ENCODE measurements at regions not wholly inside any gene's neighbourhood (a gene's known extent, or its start where the extent isn't known, plus 50 kb on each side); places are given as distances from the start of the nearest gene placed in this dataset.

- H3K36me3 ChIP-seq, result no peaks in the 10 kb centered on the region
- no peak overlapping the region for H3K4me3 ChIP-seq
- 62 to 83% (median 70%) methylated on average over 2 of the region's 2 CpGs for WGBS, 5 donors
- no peak overlapping the region for H3K27ac ChIP-seq
- H3K27me3 ChIP-seq, result no peaks in the 10 kb centered on the region
- no peak for DNase-seq
- intact Hi-C loops (cut with DNase I; ENCODE audit: low total_unique reads), result no loop called here
- TF ChIP-seq, protein P1, sequence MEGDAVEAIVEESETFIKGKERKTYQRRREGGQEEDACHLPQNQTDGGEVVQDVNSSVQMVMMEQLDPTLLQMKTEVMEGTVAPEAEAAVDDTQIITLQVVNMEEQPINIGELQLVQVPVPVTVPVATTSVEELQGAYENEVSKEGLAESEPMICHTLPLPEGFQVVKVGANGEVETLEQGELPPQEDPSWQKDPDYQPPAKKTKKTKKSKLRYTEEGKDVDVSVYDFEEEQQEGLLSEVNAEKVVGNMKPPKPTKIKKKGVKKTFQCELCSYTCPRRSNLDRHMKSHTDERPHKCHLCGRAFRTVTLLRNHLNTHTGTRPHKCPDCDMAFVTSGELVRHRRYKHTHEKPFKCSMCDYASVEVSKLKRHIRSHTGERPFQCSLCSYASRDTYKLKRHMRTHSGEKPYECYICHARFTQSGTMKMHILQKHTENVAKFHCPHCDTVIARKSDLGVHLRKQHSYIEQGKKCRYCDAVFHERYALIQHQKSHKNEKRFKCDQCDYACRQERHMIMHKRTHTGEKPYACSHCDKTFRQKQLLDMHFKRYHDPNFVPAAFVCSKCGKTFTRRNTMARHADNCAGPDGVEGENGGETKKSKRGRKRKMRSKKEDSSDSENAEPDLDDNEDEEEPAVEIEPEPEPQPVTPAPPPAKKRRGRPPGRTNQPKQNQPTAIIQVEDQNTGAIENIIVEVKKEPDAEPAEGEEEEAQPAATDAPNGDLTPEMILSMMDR (IDR thresholded peaks at IDR 0.05), result no peak
- no peak for TF ChIP-seq EP300 (IDR thresholded peaks at IDR 0.05)
- no peak for TF ChIP-seq POLR2AphosphoS5 (IDR thresholded peaks at IDR 0.05)
- TF ChIP-seq POLR2A (IDR thresholded peaks at IDR 0.05), result no peak
- no peaks in the 10 kb centered on the region for H3K4me1 ChIP-seq
- no peaks in the 10 kb centered on the region for H3K9me3 ChIP-seq
Observed at GRCh38 chr13:22080832-22081231, 410.0 kb downstream of the FGF9 start.

DNA sequence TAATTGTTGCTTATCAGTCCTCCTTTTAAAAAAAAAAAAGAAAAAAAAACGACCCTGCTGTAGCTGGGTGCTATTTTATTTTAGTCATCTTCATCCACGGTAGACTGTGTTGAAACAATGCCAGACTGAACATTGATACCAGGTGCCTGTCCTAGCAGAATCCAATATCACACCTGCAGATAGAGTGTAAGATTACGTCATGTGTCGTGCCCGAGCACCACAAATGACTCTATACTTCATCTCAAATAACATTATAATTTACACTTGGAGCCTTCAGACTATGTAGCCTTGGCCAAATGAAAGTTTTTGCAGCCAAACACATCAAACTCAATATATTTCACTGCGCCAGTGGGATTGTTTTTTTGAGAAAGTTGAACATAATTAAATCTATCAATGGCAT is 410.6 kb downstream of the FGF9 start:
- Histone ChIP-seq H3K4me1 (no peaks in the 10 kb centered on the region), H3K4me3 (no peak overlapping the region), H3K27ac (no peak overlapping the region), H3K36me3 (no peaks in the 10 kb centered on the region), H3K27me3 (no peaks in the 10 kb centered on the region), H3K9me3 (no peaks in the 10 kb centered on the region)
- WGBS, 5 donors, result 55 to 63% (median 57%) methylated on average over 6 of the region's 6 CpGs
- DNase-seq, result no peak
- intact Hi-C loops (cut with DNase I; ENCODE audit: low total_unique reads), result no loop called here
- TF ChIP-seq POLR2AphosphoS5 (IDR thresholded peaks at IDR 0.05), result no peak
- TF ChIP-seq, protein P1 (IDR thresholded peaks at IDR 0.05), result no peak
- no peak for TF ChIP-seq EP300 (IDR thresholded peaks at IDR 0.05)
- no peak for TF ChIP-seq POLR2A (IDR thresholded peaks at IDR 0.05)

GRCh38 chr13:22082030-22082429 is 411.2 kb downstream of the FGF9 start:
- no peaks in the 10 kb centered on the region for H3K9me3 ChIP-seq
- no peak for DNase-seq
- 36 to 62% (median 46%) methylated on average over 2 of the region's 2 CpGs for WGBS, 5 donors

GRCh38 chr13:22082437-22083100 is 411.7 kb downstream of the FGF9 start:
- intact Hi-C loops (cut with DNase I; ENCODE audit: low total_unique reads), result no loop called here
- H3K4me3 ChIP-seq, result no peak overlapping the region
- H3K27ac ChIP-seq, result no peak overlapping the region
- DNase-seq, result no peak
- no peaks in the 10 kb centered on the region for H3K9me3 ChIP-seq
- H3K4me1 ChIP-seq, result no peaks in the 10 kb centered on the region
- TF ChIP-seq, protein P1 (IDR thresholded peaks at IDR 0.05), result no peak
- TF ChIP-seq POLR2AphosphoS5 (IDR thresholded peaks at IDR 0.05) (no peak), EP300 (IDR thresholded peaks at IDR 0.05) (no peak), POLR2A (IDR thresholded peaks at IDR 0.05) (no peak)
- WGBS, 5 donors, result 51 to 65% (median 54%) methylated on average over 2 of the region's 2 CpGs
- no peaks in the 10 kb centered on the region for H3K36me3 ChIP-seq
- H3K27me3 ChIP-seq, result no peaks in the 10 kb centered on the region

More at GRCh38 chr13:22082030-22082429, 411.2 kb downstream of the FGF9 start:
- Histone ChIP-seq H3K27me3 (no peaks in the 10 kb centered on the region), H3K4me3 (no peak overlapping the region), H3K4me1 (no peaks in the 10 kb centered on the region), H3K27ac (no peak overlapping the region), H3K36me3 (no peaks in the 10 kb centered on the region)
- intact Hi-C loops (cut with DNase I; ENCODE audit: low total_unique reads), result no loop called here
- TF ChIP-seq POLR2A (IDR thresholded peaks at IDR 0.05) (no peak), EP300 (IDR thresholded peaks at IDR 0.05) (no peak), POLR2AphosphoS5 (IDR thresholded peaks at IDR 0.05) (no peak)
- TF ChIP-seq, protein P1 (IDR thresholded peaks at IDR 0.05), result no peak
